ENCODE measurements at regions not wholly inside any gene's neighbourhood (a gene's known extent, or its start where the extent isn't known, plus 50 kb on each side); places are given as distances from the start of the nearest gene placed in this dataset.

DNA sequence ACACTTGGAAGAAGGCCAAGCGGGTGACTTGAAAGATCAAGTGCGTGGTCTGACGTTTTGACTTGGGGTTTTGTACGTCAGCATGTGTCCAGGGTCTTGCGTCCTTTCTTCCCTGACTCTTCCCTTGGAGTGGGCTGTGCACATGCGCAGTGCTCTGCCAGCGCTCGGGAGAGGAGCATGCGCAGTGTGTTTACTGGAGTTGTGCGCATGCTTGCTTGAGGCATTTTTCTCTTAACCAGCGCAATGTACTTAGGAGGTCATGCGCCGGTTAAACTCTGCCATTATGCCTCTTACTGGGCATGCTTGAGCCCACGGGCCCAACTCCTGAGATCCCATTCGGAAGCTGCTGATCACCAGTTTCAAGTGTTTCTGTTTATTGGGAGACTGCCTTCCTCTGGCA is 242.5 kb upstream of the AJAP1 start:
- no peak overlapping the region for H3K14ac ChIP-seq (ENCODE audit: low read length)
- no peak overlapping the region for H3K4me3 ChIP-seq (ENCODE audit: low read depth, low read length)
- H4K91ac ChIP-seq (ENCODE audit: low read depth, low read length) = no peak overlapping the region
- no peak overlapping the region for H4K12ac ChIP-seq (ENCODE audit: low read depth, low read length)
- H3K36me3 ChIP-seq (ENCODE audit: control insufficient read depth in 1 of 2, insufficient read depth in 2 of 2, low read length in 2 of 2) = no peaks in the 10 kb centered on the region
- peaks cover 5% of the 10 kb centered on the region for H3K9me3 ChIP-seq (ENCODE audit: insufficient read depth, low read depth, low read length)
- H3K18ac ChIP-seq (ENCODE audit: low read length) = no peak overlapping the region
- H3K4me1 ChIP-seq (ENCODE audit: control insufficient read depth in 1 of 2, insufficient read depth in 2 of 2, low read length in 2 of 2) = no peaks in the 10 kb centered on the region
- H2BK5ac ChIP-seq (ENCODE audit: low read depth, low read length, poor library complexity) = no peak overlapping the region
- H3K27ac ChIP-seq (ENCODE audit: low read depth, low read length) = no peak overlapping the region
- no peaks in the 10 kb centered on the region for H3K27me3 ChIP-seq (ENCODE audit: insufficient read depth, low read length)
- H3K79me2 ChIP-seq (ENCODE audit: control insufficient read depth, insufficient read depth, low read length, poor library complexity) = no peaks in the 10 kb centered on the region
- H3K23ac ChIP-seq (ENCODE audit: low read length) = no peak overlapping the region
- WGBS (ENCODE audit: extremely low coverage, insufficient coverage, insufficient read length) = no CpG with 5 or more reads among the region's 15 CpGs
- H2AFZ ChIP-seq (ENCODE audit: insufficient read depth, low read length, poor library complexity) = no peak overlapping the region
- H2BK12ac ChIP-seq (ENCODE audit: low read length) = no peak overlapping the region
- no peak overlapping the region for H3K4me2 ChIP-seq (ENCODE audit: low read length)
- no peaks in the 10 kb centered on the region for H3K79me1 ChIP-seq (ENCODE audit: low read length)
- no peak overlapping the region for H4K8ac ChIP-seq (ENCODE audit: low read depth, low read length)
- DNase-seq = peak in 1 of 2 donors; percentile 16
- no peak overlapping the region for H3K4ac ChIP-seq (ENCODE audit: low read depth, low read length)
- no peak overlapping the region for H3K9ac ChIP-seq (ENCODE audit: low read length)
- no peak overlapping the region for H2AK5ac ChIP-seq (ENCODE audit: low read length)
- no peak overlapping the region for H2BK120ac ChIP-seq (ENCODE audit: insufficient read depth, low read length, poor library complexity)

DNA sequence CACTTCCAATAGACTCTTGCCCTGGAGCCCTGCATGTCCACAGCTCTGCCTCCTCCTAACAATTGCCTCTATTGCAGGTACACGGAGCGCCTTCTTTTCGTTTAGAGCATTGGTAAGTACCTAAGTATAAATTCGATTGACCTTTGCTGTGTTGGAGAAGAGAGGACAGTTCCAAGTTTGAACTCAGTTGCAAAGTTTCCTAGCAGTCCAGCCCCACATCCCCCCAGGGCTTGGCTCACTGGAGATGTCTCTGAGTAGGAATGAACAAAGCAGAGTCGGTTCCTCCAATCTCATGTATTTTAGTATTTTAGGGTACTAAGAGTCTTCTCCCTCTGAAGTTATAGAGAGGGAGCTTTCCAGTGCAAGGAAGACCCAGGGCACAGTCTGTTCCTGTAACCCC is 238.9 kb upstream of the AJAP1 start:
- Histone ChIP-seq H3K27me3 (ENCODE audit: insufficient read depth, low read length) (no peaks in the 10 kb centered on the region), H3K79me1 (ENCODE audit: low read length) (no peaks in the 10 kb centered on the region), H3K9ac (ENCODE audit: low read length) (no peak overlapping the region), H4K91ac (ENCODE audit: low read depth, low read length) (no peak overlapping the region), H2AFZ (ENCODE audit: insufficient read depth, low read length, poor library complexity) (no peak overlapping the region), H3K23ac (ENCODE audit: low read length) (no peak overlapping the region), H3K4ac (ENCODE audit: low read depth, low read length) (no peak overlapping the region), H2BK12ac (ENCODE audit: low read length) (no peak overlapping the region), H3K9me3 (ENCODE audit: insufficient read depth, low read depth, low read length) (peaks cover 2% of the 10 kb centered on the region), H4K8ac (ENCODE audit: low read depth, low read length) (no peak overlapping the region), H4K12ac (ENCODE audit: low read depth, low read length) (no peak overlapping the region), H2AK5ac (ENCODE audit: low read length) (no peak overlapping the region), H2BK120ac (ENCODE audit: insufficient read depth, low read length, poor library complexity) (no peak overlapping the region), H3K79me2 (ENCODE audit: control insufficient read depth, insufficient read depth, low read length, poor library complexity) (no peaks in the 10 kb centered on the region), H3K14ac (ENCODE audit: low read length) (no peak overlapping the region), H3K18ac (ENCODE audit: low read length) (no peak overlapping the region), H3K4me1 (ENCODE audit: control insufficient read depth in 1 of 2, insufficient read depth in 2 of 2, low read length in 2 of 2) (no peaks in the 10 kb centered on the region), H2BK5ac (ENCODE audit: low read depth, low read length, poor library complexity) (no peak overlapping the region), H3K36me3 (ENCODE audit: control insufficient read depth in 1 of 2, insufficient read depth in 2 of 2, low read length in 2 of 2) (no peaks in the 10 kb centered on the region), H3K4me3 (ENCODE audit: low read depth, low read length) (no peak overlapping the region), H3K4me2 (ENCODE audit: low read length) (no peak overlapping the region), H3K27ac (ENCODE audit: low read depth, low read length) (no peak overlapping the region)
- WGBS (ENCODE audit: extremely low coverage, insufficient coverage, insufficient read length) = no CpG with 5 or more reads among the region's 5 CpGs
- no peak for DNase-seq

DNA sequence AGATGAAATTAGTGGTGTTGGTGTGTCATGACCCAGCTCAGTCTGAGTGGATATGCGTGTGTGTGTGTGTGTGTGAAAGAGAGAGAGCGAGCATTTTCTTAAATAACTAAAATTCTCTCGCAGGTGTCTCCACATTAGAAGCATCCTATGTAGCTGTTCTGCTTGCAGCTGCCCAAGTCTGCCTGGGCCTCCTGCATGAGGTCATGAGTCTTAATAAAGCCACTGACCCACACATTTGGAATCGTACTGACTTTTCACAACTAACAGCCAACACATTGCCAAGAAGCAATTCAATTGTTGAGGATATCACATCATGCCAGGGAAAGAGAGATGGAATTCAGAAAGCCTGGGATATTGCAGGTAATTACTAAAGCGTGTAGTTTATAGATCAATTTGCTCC is 238.2 kb upstream of the AJAP1 start:
- no peaks in the 10 kb centered on the region for H3K4me1 ChIP-seq (ENCODE audit: control insufficient read depth in 1 of 2, insufficient read depth in 2 of 2, low read length in 2 of 2)
- no peak overlapping the region for H3K18ac ChIP-seq (ENCODE audit: low read length)
- H3K23ac ChIP-seq (ENCODE audit: low read length) = no peak overlapping the region
- H3K4me2 ChIP-seq (ENCODE audit: low read length) = no peak overlapping the region
- no peaks in the 10 kb centered on the region for H3K27me3 ChIP-seq (ENCODE audit: insufficient read depth, low read length)
- no peak overlapping the region for H2AK5ac ChIP-seq (ENCODE audit: low read length)
- no peak for DNase-seq
- H4K8ac ChIP-seq (ENCODE audit: low read depth, low read length) = no peak overlapping the region
- H3K79me1 ChIP-seq (ENCODE audit: low read length) = no peaks in the 10 kb centered on the region
- no peak overlapping the region for H2BK5ac ChIP-seq (ENCODE audit: low read depth, low read length, poor library complexity)
- H4K12ac ChIP-seq (ENCODE audit: low read depth, low read length) = no peak overlapping the region
- no peak overlapping the region for H4K91ac ChIP-seq (ENCODE audit: low read depth, low read length)
- WGBS (ENCODE audit: extremely low coverage, insufficient coverage, insufficient read length) = no CpG with 5 or more reads among the region's 5 CpGs
- H3K79me2 ChIP-seq (ENCODE audit: control insufficient read depth, insufficient read depth, low read length, poor library complexity) = no peaks in the 10 kb centered on the region
- H3K36me3 ChIP-seq (ENCODE audit: control insufficient read depth in 1 of 2, insufficient read depth in 2 of 2, low read length in 2 of 2) = no peaks in the 10 kb centered on the region
- H2BK12ac ChIP-seq (ENCODE audit: low read length) = no peak overlapping the region
- no peak overlapping the region for H3K9ac ChIP-seq (ENCODE audit: low read length)
- no peak overlapping the region for H2BK120ac ChIP-seq (ENCODE audit: insufficient read depth, low read length, poor library complexity)
- no peak overlapping the region for H3K4ac ChIP-seq (ENCODE audit: low read depth, low read length)
- H2AFZ ChIP-seq (ENCODE audit: insufficient read depth, low read length, poor library complexity) = no peak overlapping the region
- H3K9me3 ChIP-seq (ENCODE audit: insufficient read depth, low read depth, low read length) = peaks cover 2% of the 10 kb centered on the region
- no peak overlapping the region for H3K27ac ChIP-seq (ENCODE audit: low read depth, low read length)
- H3K14ac ChIP-seq (ENCODE audit: low read length) = no peak overlapping the region
- no peak overlapping the region for H3K4me3 ChIP-seq (ENCODE audit: low read depth, low read length)

DNA sequence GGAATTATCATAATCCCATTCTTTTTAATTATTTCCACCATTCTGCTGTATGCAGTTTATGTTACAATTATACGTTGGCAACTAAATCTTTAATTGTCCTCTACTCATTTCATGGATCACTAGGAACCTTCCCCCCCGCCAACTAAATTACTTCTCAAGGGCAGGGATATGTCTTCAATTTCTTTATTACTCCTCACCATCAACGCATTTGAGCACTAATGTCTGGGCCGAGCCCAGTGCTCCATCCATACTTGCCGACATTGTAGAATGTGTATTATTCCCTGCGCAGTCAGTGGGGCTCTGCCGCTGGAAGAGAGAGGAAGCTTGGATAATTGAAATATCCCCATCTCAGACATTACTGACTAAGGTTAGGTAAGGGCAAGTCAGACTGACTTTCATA is 236.4 kb upstream of the AJAP1 start:
- Histone ChIP-seq H3K23ac (ENCODE audit: low read length) (no peak overlapping the region), H2AFZ (ENCODE audit: insufficient read depth, low read length, poor library complexity) (no peak overlapping the region), H3K9me3 (ENCODE audit: insufficient read depth, low read depth, low read length) (peaks cover 2% of the 10 kb centered on the region), H4K8ac (ENCODE audit: low read depth, low read length) (no peak overlapping the region), H4K12ac (ENCODE audit: low read depth, low read length) (no peak overlapping the region), H3K4ac (ENCODE audit: low read depth, low read length) (no peak overlapping the region), H3K27ac (ENCODE audit: low read depth, low read length) (no peak overlapping the region), H3K18ac (ENCODE audit: low read length) (no peak overlapping the region), H2AK5ac (ENCODE audit: low read length) (no peak overlapping the region), H3K4me3 (ENCODE audit: low read depth, low read length) (no peak overlapping the region), H3K9ac (ENCODE audit: low read length) (no peak overlapping the region), H3K79me1 (ENCODE audit: low read length) (no peaks in the 10 kb centered on the region), H3K4me2 (ENCODE audit: low read length) (no peak overlapping the region), H3K36me3 (ENCODE audit: control insufficient read depth in 1 of 2, insufficient read depth in 2 of 2, low read length in 2 of 2) (no peaks in the 10 kb centered on the region), H3K27me3 (ENCODE audit: insufficient read depth, low read length) (no peaks in the 10 kb centered on the region), H2BK12ac (ENCODE audit: low read length) (no peak overlapping the region), H2BK120ac (ENCODE audit: insufficient read depth, low read length, poor library complexity) (no peak overlapping the region), H3K79me2 (ENCODE audit: control insufficient read depth, insufficient read depth, low read length, poor library complexity) (no peaks in the 10 kb centered on the region), H3K4me1 (ENCODE audit: control insufficient read depth in 1 of 2, insufficient read depth in 2 of 2, low read length in 2 of 2) (no peaks in the 10 kb centered on the region), H2BK5ac (ENCODE audit: low read depth, low read length, poor library complexity) (no peak overlapping the region), H3K14ac (ENCODE audit: low read length) (no peak overlapping the region), H4K91ac (ENCODE audit: low read depth, low read length) (no peak overlapping the region)
- WGBS (ENCODE audit: extremely low coverage, insufficient coverage, insufficient read length) = no CpG with 5 or more reads among the region's 7 CpGs
- DNase-seq = no peak

All from trophoblast cell (in vitro differentiated cells and primary cell).